ENCODE measurements at regions not wholly inside any gene's neighbourhood (a gene's known extent, or its start where the extent isn't known, plus 50 kb on each side); places are given as distances from the start of the nearest gene placed in this dataset.

DNA sequence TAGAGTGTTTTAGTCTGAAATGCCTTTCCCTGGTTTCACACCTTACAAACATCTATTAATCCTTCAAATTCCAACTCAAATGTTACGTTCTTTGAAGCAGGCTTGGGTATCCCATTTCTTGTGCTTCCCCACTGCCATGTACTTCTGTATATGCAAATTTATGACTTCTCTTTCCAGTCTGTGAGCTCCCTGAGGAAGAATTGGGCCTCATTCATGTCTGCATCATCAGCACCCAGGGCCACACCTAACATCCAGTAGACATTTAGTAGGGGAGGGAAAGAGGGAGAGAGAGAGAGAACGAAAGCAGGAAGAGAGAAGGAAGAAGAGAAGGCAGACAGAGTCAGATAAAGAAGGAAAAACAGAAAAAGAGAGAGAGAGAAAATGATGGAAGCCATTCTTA is 53.3 kb upstream of the KY start:
- H3K9me3 ChIP-seq (ENCODE audit: control insufficient read depth in 3 of 3, low read length in 3 of 3), result no peaks in the 10 kb centered on the region
- H3K27ac ChIP-seq (ENCODE audit: low read depth, low read length), result no peak overlapping the region
- no peaks in the 10 kb centered on the region for H3K36me3 ChIP-seq (ENCODE audit: control insufficient read depth in 3 of 3, insufficient read depth in 3 of 3, low read length in 3 of 3)
- no peak overlapping the region for H3K9ac ChIP-seq (ENCODE audit: low read depth in 1 of 3, low read length in 3 of 3)
- no peaks in the 10 kb centered on the region for H3K27me3 ChIP-seq (ENCODE audit: control insufficient read depth in 3 of 3, insufficient read depth in 3 of 3, low read length in 3 of 3)
- no peak overlapping the region for H3K4me3 ChIP-seq (ENCODE audit: low read length in 3 of 3)
- peaks cover 7 to 18% (median 11%) of the 10 kb centered on the region in 3 donors for H3K4me1 ChIP-seq (ENCODE audit: control insufficient read depth in 3 of 3, insufficient read depth in 3 of 3, low read length in 3 of 3)

DNA sequence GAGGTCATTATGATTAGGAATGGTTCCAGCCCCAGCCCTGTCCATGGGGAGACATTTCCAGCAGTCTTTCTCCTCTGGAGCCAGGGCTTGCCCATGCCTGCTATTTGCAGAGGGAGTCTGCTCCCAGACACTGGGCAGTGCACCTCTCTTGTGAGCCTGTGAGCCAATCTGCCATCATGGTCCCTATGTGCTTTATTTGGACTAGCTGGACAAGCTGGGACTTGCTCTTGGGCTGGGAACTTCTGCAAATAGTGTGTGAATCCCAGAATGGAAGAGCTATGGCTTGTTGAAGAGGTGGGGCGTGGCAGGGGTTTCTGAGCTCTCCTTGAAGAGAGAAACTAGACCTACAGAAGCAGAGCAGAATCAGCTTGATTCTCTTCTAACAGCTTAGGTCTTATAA is 53.7 kb upstream of the KY start:
- Histone ChIP-seq H3K27ac (ENCODE audit: low read depth, low read length) (no peak overlapping the region), H3K9me3 (ENCODE audit: control insufficient read depth in 3 of 3, low read length in 3 of 3) (no peaks in the 10 kb centered on the region), H3K4me3 (ENCODE audit: low read length in 3 of 3) (no peak overlapping the region), H3K36me3 (ENCODE audit: control insufficient read depth in 3 of 3, insufficient read depth in 3 of 3, low read length in 3 of 3) (no peaks in the 10 kb centered on the region), H3K27me3 (ENCODE audit: control insufficient read depth in 3 of 3, insufficient read depth in 3 of 3, low read length in 3 of 3) (no peaks in the 10 kb centered on the region), H3K4me1 (ENCODE audit: control insufficient read depth in 3 of 3, insufficient read depth in 3 of 3, low read length in 3 of 3) (peaks cover 6 to 18% (median 11%) of the 10 kb centered on the region in 3 donors), H3K9ac (ENCODE audit: low read depth in 1 of 3, low read length in 3 of 3) (no peak overlapping the region)

DNA sequence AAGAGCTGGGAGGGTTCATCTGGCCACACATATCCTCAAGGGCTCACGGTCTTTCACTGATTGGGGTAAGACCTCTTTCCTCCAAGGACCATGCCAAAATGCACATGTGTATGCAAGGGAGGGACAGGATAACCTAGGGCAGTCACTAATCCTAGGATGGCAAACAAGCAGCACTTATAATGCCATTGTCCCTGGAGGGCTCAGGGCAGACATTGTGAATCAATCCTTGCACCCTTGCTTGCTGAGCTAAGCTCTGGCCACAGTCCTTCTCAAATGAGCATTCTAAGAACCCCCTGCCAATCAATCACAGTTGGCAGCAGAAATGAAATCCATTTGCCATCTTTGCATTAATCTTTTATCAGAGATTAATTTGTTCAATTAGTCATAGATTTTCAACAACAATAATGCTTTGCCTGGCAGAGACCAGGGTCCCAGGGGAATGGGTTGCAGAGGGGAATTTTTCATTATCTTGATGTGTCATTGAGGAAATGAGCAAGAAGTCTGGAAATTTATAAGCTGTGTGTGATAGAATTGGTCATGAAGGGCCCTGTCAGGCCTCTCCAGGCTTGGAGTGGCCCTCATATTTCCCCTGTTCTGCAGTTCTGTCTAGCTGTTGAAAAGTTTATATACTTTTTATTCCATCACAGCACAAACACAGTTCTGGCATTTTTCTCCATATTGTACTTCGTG is 57.2 kb upstream of the KY start:
- Histone ChIP-seq H3K4me3 (ENCODE audit: low read length in 3 of 3) (no peak overlapping the region), H3K27ac (ENCODE audit: low read depth, low read length) (no peak overlapping the region), H3K4me1 (ENCODE audit: control insufficient read depth in 3 of 3, insufficient read depth in 3 of 3, low read length in 3 of 3) (peaks cover 18 to 28% (median 19%) of the 10 kb centered on the region in 3 donors), H3K9ac (ENCODE audit: low read depth in 1 of 3, low read length in 3 of 3) (no peak overlapping the region), H3K36me3 (ENCODE audit: control insufficient read depth in 3 of 3, insufficient read depth in 3 of 3, low read length in 3 of 3) (no peaks in the 10 kb centered on the region), H3K27me3 (ENCODE audit: control insufficient read depth in 3 of 3, insufficient read depth in 3 of 3, low read length in 3 of 3) (no peaks in the 10 kb centered on the region), H3K9me3 (ENCODE audit: control insufficient read depth in 3 of 3, low read length in 3 of 3) (no peaks in the 10 kb centered on the region)

GRCh38 chr3:134708671-134709070 is 57.8 kb upstream of the KY start:
- H3K9ac ChIP-seq (ENCODE audit: low read depth in 1 of 3, low read length in 3 of 3), result no peak overlapping the region
- H3K36me3 ChIP-seq (ENCODE audit: control insufficient read depth in 3 of 3, insufficient read depth in 3 of 3, low read length in 3 of 3), result no peaks in the 10 kb centered on the region

GRCh38 chr3:134709076-134709475 is 58.3 kb upstream of the KY start:
- Histone ChIP-seq H3K9me3 (ENCODE audit: control insufficient read depth in 3 of 3, low read length in 3 of 3) (no peaks in the 10 kb centered on the region), H3K27ac (ENCODE audit: low read depth, low read length) (no peak overlapping the region), H3K4me3 (ENCODE audit: low read length in 3 of 3) (no peak overlapping the region), H3K27me3 (ENCODE audit: control insufficient read depth in 3 of 3, insufficient read depth in 3 of 3, low read length in 3 of 3) (no peaks in the 10 kb centered on the region), H3K4me1 (ENCODE audit: control insufficient read depth in 3 of 3, insufficient read depth in 3 of 3, low read length in 3 of 3) (peaks cover 20 to 35% (median 22%) of the 10 kb centered on the region in 3 donors), H3K36me3 (ENCODE audit: control insufficient read depth in 3 of 3, insufficient read depth in 3 of 3, low read length in 3 of 3) (no peaks in the 10 kb centered on the region), H3K9ac (ENCODE audit: low read depth in 1 of 3, low read length in 3 of 3) (no peak overlapping the region)

More at GRCh38 chr3:134708671-134709070, 57.8 kb upstream of the KY start:
- Histone ChIP-seq H3K27ac (ENCODE audit: low read depth, low read length) (no peak overlapping the region), H3K27me3 (ENCODE audit: control insufficient read depth in 3 of 3, insufficient read depth in 3 of 3, low read length in 3 of 3) (no peaks in the 10 kb centered on the region), H3K4me1 (ENCODE audit: control insufficient read depth in 3 of 3, insufficient read depth in 3 of 3, low read length in 3 of 3) (peaks cover 20 to 34% (median 22%) of the 10 kb centered on the region in 3 donors), H3K9me3 (ENCODE audit: control insufficient read depth in 3 of 3, low read length in 3 of 3) (no peaks in the 10 kb centered on the region), H3K4me3 (ENCODE audit: low read length in 3 of 3) (no peak overlapping the region)

GRCh38 chr3:134709561-134710312 is 58.9 kb upstream of the KY start:
- Histone ChIP-seq H3K36me3 (ENCODE audit: control insufficient read depth in 3 of 3, insufficient read depth in 3 of 3, low read length in 3 of 3) (no peaks in the 10 kb centered on the region), H3K4me3 (ENCODE audit: low read length in 3 of 3) (peak overlapping the region in 2 of 3 donors; percentile 4 to 41), H3K9me3 (ENCODE audit: control insufficient read depth in 3 of 3, low read length in 3 of 3) (no peaks in the 10 kb centered on the region), H3K27me3 (ENCODE audit: control insufficient read depth in 3 of 3, insufficient read depth in 3 of 3, low read length in 3 of 3) (no peaks in the 10 kb centered on the region), H3K27ac (ENCODE audit: low read depth, low read length) (peak overlapping the region; percentile 72), H3K9ac (ENCODE audit: low read depth in 1 of 3, low read length in 3 of 3) (peak overlapping the region in 1 of 3 donors; percentile 33), H3K4me1 (ENCODE audit: control insufficient read depth in 3 of 3, insufficient read depth in 3 of 3, low read length in 3 of 3) (peaks cover 20 to 35% (median 22%) of the 10 kb centered on the region in 3 donors)

DNA sequence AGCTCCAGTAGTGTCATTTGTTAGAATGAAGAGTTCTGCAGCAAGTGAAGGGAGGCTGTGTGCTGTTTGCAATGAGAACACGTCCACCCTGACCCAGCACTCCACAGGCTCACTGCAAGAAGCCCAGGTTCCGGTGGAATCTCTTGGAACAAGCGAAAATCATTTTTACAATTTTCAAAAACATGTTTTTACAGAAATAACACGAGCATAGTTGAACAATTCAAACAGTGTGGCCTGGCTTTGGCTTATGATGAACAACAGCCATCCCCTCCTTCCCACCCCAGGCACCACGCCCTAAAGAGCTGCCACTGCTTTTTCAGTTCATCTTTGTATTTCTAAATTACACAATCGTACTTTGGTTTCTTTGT is 59.5 kb upstream of the KY start:
- no peaks in the 10 kb centered on the region for H3K36me3 ChIP-seq (ENCODE audit: control insufficient read depth in 3 of 3, insufficient read depth in 3 of 3, low read length in 3 of 3)
- H3K9me3 ChIP-seq (ENCODE audit: control insufficient read depth in 3 of 3, low read length in 3 of 3), result no peaks in the 10 kb centered on the region
- H3K27me3 ChIP-seq (ENCODE audit: control insufficient read depth in 3 of 3, insufficient read depth in 3 of 3, low read length in 3 of 3), result no peaks in the 10 kb centered on the region
- H3K27ac ChIP-seq (ENCODE audit: low read depth, low read length), result peak overlapping the region; percentile 72
- H3K9ac ChIP-seq (ENCODE audit: low read depth in 1 of 3, low read length in 3 of 3), result no peak overlapping the region
- peaks cover 20 to 35% (median 22%) of the 10 kb centered on the region in 3 donors for H3K4me1 ChIP-seq (ENCODE audit: control insufficient read depth in 3 of 3, insufficient read depth in 3 of 3, low read length in 3 of 3)
- peak overlapping the region in 1 of 3 donors; percentile 4 for H3K4me3 ChIP-seq (ENCODE audit: low read length in 3 of 3)

DNA sequence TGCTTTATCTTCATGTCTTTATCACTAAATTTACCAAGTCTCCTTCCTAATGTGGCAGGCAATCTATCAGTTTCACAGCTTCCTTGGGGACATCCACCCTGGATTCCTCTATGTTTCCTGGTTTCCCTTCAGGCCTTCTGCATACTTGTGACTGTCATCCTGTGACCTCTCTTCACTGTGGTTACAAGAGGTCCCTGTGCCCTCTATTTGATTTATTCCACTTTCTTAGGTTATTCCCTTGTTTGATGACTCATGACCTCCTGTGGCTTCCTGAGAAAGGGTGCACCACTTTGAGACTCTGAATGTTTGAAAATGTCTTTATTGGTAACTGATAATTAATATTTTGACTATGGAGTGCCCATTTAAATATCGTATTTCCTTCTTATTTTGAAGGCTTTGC is 60.5 kb upstream of the KY start:
- Histone ChIP-seq H3K27ac (ENCODE audit: low read depth, low read length) (no peak overlapping the region), H3K27me3 (ENCODE audit: control insufficient read depth in 3 of 3, insufficient read depth in 3 of 3, low read length in 3 of 3) (no peaks in the 10 kb centered on the region), H3K4me1 (ENCODE audit: control insufficient read depth in 3 of 3, insufficient read depth in 3 of 3, low read length in 3 of 3) (peaks cover 20 to 35% (median 22%) of the 10 kb centered on the region in 3 donors), H3K9ac (ENCODE audit: low read depth in 1 of 3, low read length in 3 of 3) (no peak overlapping the region), H3K9me3 (ENCODE audit: control insufficient read depth in 3 of 3, low read length in 3 of 3) (no peaks in the 10 kb centered on the region), H3K36me3 (ENCODE audit: control insufficient read depth in 3 of 3, insufficient read depth in 3 of 3, low read length in 3 of 3) (no peaks in the 10 kb centered on the region), H3K4me3 (ENCODE audit: low read length in 3 of 3) (no peak overlapping the region)

GRCh38 chr3:134713671-134714070 is 62.8 kb upstream of the KY start:
- H3K36me3 ChIP-seq (ENCODE audit: control insufficient read depth in 3 of 3, insufficient read depth in 3 of 3, low read length in 3 of 3), result no peaks in the 10 kb centered on the region
- H3K4me1 ChIP-seq (ENCODE audit: control insufficient read depth in 3 of 3, insufficient read depth in 3 of 3, low read length in 3 of 3), result peaks cover 22 to 30% (median 22%) of the 10 kb centered on the region in 3 donors
- H3K9me3 ChIP-seq (ENCODE audit: control insufficient read depth in 3 of 3, low read length in 3 of 3), result no peaks in the 10 kb centered on the region
- no peaks in the 10 kb centered on the region for H3K27me3 ChIP-seq (ENCODE audit: control insufficient read depth in 3 of 3, insufficient read depth in 3 of 3, low read length in 3 of 3)
- H3K4me3 ChIP-seq (ENCODE audit: low read length in 3 of 3), result peak overlapping the region in 1 of 3 donors; percentile 7
- H3K27ac ChIP-seq (ENCODE audit: low read depth, low read length), result no peak overlapping the region
- no peak overlapping the region for H3K9ac ChIP-seq (ENCODE audit: low read depth in 1 of 3, low read length in 3 of 3)

DNA sequence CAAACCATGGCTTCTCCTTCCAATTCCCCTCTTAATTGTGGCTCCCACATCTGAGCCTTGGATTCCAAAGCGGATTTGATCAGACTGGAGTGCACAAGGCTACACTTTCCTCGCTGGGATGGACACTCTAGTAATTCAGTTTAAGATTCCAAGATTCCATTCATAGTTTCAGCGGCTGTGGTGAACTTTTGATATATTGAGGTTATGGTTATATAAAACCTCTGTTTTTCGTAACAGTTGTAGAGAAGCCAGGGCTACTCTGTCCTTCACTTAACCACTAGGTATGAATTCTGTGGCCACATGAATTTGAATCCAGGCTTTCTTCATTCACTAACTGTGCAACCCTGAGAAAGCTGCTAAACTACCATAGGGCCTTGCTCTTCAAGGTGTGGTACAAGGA is 67.9 kb upstream of the KY start:
- H3K9ac ChIP-seq (ENCODE audit: low read depth in 1 of 3, low read length in 3 of 3), result no peak overlapping the region
- H3K27me3 ChIP-seq (ENCODE audit: control insufficient read depth in 3 of 3, insufficient read depth in 3 of 3, low read length in 3 of 3), result no peaks in the 10 kb centered on the region
- H3K9me3 ChIP-seq (ENCODE audit: control insufficient read depth in 3 of 3, low read length in 3 of 3), result no peaks in the 10 kb centered on the region
- peaks cover 10 to 16% (median 13%) of the 10 kb centered on the region in 3 donors for H3K4me1 ChIP-seq (ENCODE audit: control insufficient read depth in 3 of 3, insufficient read depth in 3 of 3, low read length in 3 of 3)
- no peaks in the 10 kb centered on the region for H3K36me3 ChIP-seq (ENCODE audit: control insufficient read depth in 3 of 3, insufficient read depth in 3 of 3, low read length in 3 of 3)
- no peak overlapping the region for H3K4me3 ChIP-seq (ENCODE audit: low read length in 3 of 3)
- no peak overlapping the region for H3K27ac ChIP-seq (ENCODE audit: low read depth, low read length)
